Right lobe of liver (tissue), 6 donors: ENCODE measurements at regions not wholly inside any gene's neighbourhood (a gene's known extent, or its start where the extent isn't known, plus 50 kb on each side); places are given as distances from the start of the nearest gene placed in this dataset.

Experiments
- ATAC-seq, 4 donors: fragments of 200-7000 bp; cut with Tn5 transposase; one replicate each; pipeline ENCODE4 v1.9.1; 2020; ENCODE audit warnings: mild to moderate bottlenecking in 4 of 4, moderate library complexity in 4 of 4
- DNase-seq, 3 donors: peaks; one replicate each; pipeline ENCODE4 v3.0.0-alpha.2; 2020
- H3K27ac ChIP-seq, 3 donors: fragments of 200-600 bp; one replicate each; pipeline ENCODE4 v1.8.0; 2022
- H3K27me3 ChIP-seq, 2 donors: fragments of 200-600 bp; one replicate each; pipeline ENCODE4 v1.8.0; 2022
- H3K36me3 ChIP-seq, 4 donors: fragments of 200-600 bp; sonication (generic) in 1 of 4; one replicate each; pipeline versions ENCODE4 v1.5.1 to v1.8.0; 2017 to 2022; ENCODE audit warnings: control low read depth in 1 of 4
- H3K4me1 ChIP-seq, 4 donors: fragments of 200-600 bp; sonication (generic) in 1 of 4; one replicate each; pipeline versions ENCODE4 v1.5.1 to v1.8.0; 2017 to 2022; ENCODE audit warnings: control low read depth in 1 of 4
- H3K4me3 ChIP-seq, 3 donors: fragments of 200-600 bp; one replicate each; pipeline ENCODE4 v1.8.0; 2022
- H3K9me3 ChIP-seq, 4 donors: fragments of 200-600 bp; sonication (generic) in 1 of 4; one replicate each; pipeline versions ENCODE4 v1.5.1 to v1.8.0; 2017 to 2022; ENCODE audit warnings: control low read depth in 1 of 4
- CTCF ChIP-seq, 4 donors: fragments of 200-600 bp in 3 of 4; fragments of 450-650 bp in 1 of 4; IDR thresholded peaks; one replicate each; pipeline versions ENCODE4 v1.5.1 to v1.8.0; 2016 to 2022; ENCODE audit warnings: antibody characterized with exemption in 4 of 4, mild to moderate bottlenecking in 2 of 4
- POLR2A ChIP-seq: fragments of 450-650 bp; IDR thresholded peaks from one replicate; pipeline ENCODE4 v1.6.1; 2017; ENCODE audit warnings: antibody characterized with exemption, mild to moderate bottlenecking
- WGBS: methylation state at CpG from one replicate; pipeline ENCODE4 v1.1.6; 2018; ENCODE audit warnings: low coverage, low lambda C conversion rate; ENCODE audit not compliant: insufficient coverage; ENCODE audit errors: missing lambda C conversion rate; 5-methylcytosine and 5-hydroxymethylcytosine counted together
- intact Hi-C, 2 donors: fragments of 100-400 bp; cut with DNase I; formaldehyde crosslinking; loops; one replicate each; pipeline versions ENCODE4 v1.11.2 to v1.14.1; 2022
- donor health status: DM: no; HTN: yes; CAD: no.
- donor health status: DM: no; HTN: no; CAD: no.
- donor health status: DM: no; HTN: no; CAD: no.
- donor health status: DM: no; HTN: yes; CAD: no.
- donor health status: DM: no; HTN: yes; CAD: no.

DNA sequence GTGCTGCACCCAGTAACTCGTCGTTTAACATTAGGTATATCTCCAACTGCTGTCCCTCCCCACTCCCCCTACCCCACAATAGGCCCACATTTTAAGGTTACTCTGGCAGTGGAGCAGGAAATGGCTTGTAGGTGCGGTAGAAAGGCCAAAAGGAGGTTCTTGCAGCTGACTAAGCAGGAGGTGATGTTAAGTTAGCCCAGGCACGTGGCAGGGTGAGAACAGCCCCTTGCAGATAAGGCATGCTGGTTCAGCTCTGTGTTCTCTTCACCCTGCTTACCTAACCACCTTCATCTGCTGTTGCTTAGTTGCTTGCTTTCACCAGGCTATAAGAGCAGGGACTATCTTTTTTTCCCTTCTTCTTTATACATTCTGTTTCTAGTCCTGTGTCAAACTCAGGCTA, 1082.8 kb upstream of the RBFOX1 start:
- H3K9me3 ChIP-seq = no peaks in the 10 kb centered on the region
- 34% methylated on average over 4 of the region's 4 CpGs for WGBS
- H3K27me3 ChIP-seq = no peaks in the 10 kb centered on the region
- intact Hi-C loops = no loop called here
- no peak for DNase-seq
- H3K27ac ChIP-seq = no peak overlapping the region
- TF ChIP-seq CTCF (IDR thresholded peaks at IDR 0.05) (no peak), POLR2A (no peak)
- no peaks in the 10 kb centered on the region for H3K36me3 ChIP-seq
- H3K4me1 ChIP-seq = no peaks in the 10 kb centered on the region
- no peak overlapping the region for H3K4me3 ChIP-seq
- no peak for ATAC-seq

DNA sequence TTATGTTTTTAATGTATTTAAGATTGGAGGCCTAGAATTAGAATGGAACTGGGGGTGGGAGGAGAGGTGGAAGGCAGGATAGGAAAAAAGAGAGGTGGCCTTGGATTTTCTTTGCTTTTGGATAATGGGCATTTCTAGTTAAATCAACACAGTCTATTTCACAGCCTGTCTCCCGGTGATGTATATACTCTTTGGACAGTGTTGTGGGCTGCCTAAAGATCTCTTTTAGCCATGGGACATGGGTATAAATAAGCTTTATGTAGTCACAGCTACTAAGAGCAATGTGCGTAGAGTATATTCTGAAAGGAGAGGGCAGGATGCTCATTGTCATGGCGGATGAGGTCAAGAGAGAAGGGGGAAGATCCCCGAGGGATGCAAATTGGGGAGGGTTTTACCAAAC, 1084.4 kb upstream of the RBFOX1 start:
- WGBS = 58% methylated on average over 4 of the region's 4 CpGs
- Histone ChIP-seq H3K4me3 (no peak overlapping the region), H3K4me1 (no peaks in the 10 kb centered on the region), H3K27me3 (no peaks in the 10 kb centered on the region), H3K36me3 (no peaks in the 10 kb centered on the region), H3K9me3 (no peaks in the 10 kb centered on the region), H3K27ac (no peak overlapping the region)
- DNase-seq (no peak), ATAC-seq (no peak)
- intact Hi-C loops = no loop called here
- TF ChIP-seq POLR2A (no peak), CTCF (IDR thresholded peaks at IDR 0.05) (no peak)

DNA sequence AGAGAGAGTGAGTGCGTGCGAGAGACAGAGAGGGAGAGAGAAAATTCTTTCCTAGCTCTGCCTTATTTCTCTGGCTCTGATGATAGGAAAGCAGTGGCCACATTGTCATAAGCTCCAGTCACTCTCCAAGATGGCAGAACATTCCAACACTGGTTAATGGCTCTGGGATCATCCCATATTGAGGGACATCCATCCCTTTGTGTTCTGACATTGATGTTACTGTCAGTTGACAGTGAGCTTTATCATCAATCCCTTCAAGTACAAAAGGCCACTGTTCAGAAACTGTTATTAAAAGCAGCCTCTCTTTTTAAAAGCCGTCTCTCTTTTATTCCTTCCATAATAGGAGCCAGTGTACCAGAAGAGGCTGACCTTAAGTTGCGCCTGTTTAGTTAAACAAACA, 1084.9 kb upstream of the RBFOX1 start:
- intact Hi-C loops = no loop called here
- no peak for ATAC-seq
- WGBS = 61% methylated on average over 2 of the region's 4 CpGs

DNA sequence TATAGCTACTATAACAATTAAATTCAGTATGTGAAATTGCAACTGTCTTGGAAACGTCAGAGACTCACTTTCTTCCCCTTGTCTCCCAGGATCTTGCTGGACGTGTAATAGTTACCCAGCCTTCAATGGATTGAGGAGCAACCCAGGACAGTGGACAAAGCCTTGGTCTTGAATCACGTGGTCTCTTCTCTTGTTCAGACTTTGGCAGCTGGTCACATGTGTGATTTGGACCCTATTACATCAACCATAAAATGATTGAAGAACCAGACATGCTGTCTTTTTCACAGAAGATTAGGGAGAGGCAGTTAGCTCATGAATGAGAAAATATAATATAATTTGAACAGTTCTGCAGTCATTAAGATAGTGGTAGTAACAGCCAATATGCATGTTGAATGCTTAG, 1085.5 kb upstream of the RBFOX1 start:
- ATAC-seq (no peak), DNase-seq (no peak)
- H3K36me3 ChIP-seq = no peaks in the 10 kb centered on the region
- TF ChIP-seq CTCF (IDR thresholded peaks at IDR 0.05) (no peak), POLR2A (no peak)
- H3K27me3 ChIP-seq = no peaks in the 10 kb centered on the region
- H3K9me3 ChIP-seq = no peaks in the 10 kb centered on the region
- no peak overlapping the region for H3K4me3 ChIP-seq
- 35% methylated on average over 3 of the region's 3 CpGs for WGBS
- H3K4me1 ChIP-seq = no peaks in the 10 kb centered on the region
- H3K27ac ChIP-seq = no peak overlapping the region
- intact Hi-C loops = no loop called here

More for the DNA sequence above, 1084.9 kb upstream of the RBFOX1 start:
- Histone ChIP-seq H3K36me3 (no peaks in the 10 kb centered on the region), H3K27ac (no peak overlapping the region), H3K27me3 (no peaks in the 10 kb centered on the region), H3K9me3 (no peaks in the 10 kb centered on the region), H3K4me3 (no peak overlapping the region), H3K4me1 (no peaks in the 10 kb centered on the region)
- TF ChIP-seq CTCF (IDR thresholded peaks at IDR 0.05) (no peak), POLR2A (no peak)
- DNase-seq = no peak

- TF ChIP-seq CTCF (IDR thresholded peaks at IDR 0.05) = no peak
- Histone ChIP-seq H3K27ac (no peak overlapping the region), H3K4me1 (no peaks in the 10 kb centered on the region), H3K4me3 (no peak overlapping the region), H3K9me3 (no peaks in the 10 kb centered on the region), H3K36me3 (no peaks in the 10 kb centered on the region), H3K27me3 (no peaks in the 10 kb centered on the region)
- no peak for ATAC-seq
- intact Hi-C loops = no loop called here
- DNase-seq = no peak
These were observed 1086.4 kb upstream of the RBFOX1 start for GRCh38 chr16:6246266-6246665.
